ENCODE measurements at regions not wholly inside any gene's neighbourhood (a gene's known extent, or its start where the extent isn't known, plus 50 kb on each side); places are given as distances from the start of the nearest gene placed in this dataset.
"Not testable (repeated sequence)": the region's sequence is repeated elsewhere in the genome, so short reads cannot be mapped to it uniquely, and the experiment has no call there.

DNA sequence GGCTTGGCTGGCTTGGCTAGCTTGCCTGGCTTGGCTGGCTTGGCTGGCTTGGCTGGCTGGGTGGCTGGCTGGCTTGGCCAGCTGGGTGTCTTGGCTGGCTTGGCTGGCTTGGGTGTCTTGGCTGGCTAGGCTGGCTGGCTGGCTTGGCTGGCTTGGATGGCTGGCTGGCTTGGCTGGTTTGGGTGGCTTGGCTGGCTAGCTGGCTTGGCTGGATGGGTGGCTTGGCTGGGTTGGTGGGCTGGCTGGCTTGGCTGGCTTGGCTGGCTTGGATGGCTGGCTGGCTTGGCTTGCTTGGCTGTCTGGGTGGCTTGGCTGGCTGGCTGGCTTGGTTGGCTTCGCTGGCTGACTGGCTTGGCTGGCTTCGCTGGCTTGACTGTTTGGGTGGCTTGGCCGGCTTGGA, 242.3 kb upstream of the POTEB2 start:
- H3K4me3 ChIP-seq (ENCODE audit: low read depth, low read length); H4K12ac ChIP-seq (ENCODE audit: low read depth, low read length); H3K18ac ChIP-seq (ENCODE audit: low read length); H2BK120ac ChIP-seq (ENCODE audit: insufficient read depth, low read length, poor library complexity); H2AFZ ChIP-seq (ENCODE audit: insufficient read depth, low read length, poor library complexity); H3K79me2 ChIP-seq (ENCODE audit: control insufficient read depth, insufficient read depth, low read length, poor library complexity); H3K27me3 ChIP-seq (ENCODE audit: insufficient read depth, low read length); H3K36me3 ChIP-seq (ENCODE audit: control insufficient read depth in 1 of 2, insufficient read depth in 2 of 2, low read length in 2 of 2); H3K9me3 ChIP-seq (ENCODE audit: insufficient read depth, low read depth, low read length); H3K4me2 ChIP-seq (ENCODE audit: low read length); H3K79me1 ChIP-seq (ENCODE audit: low read length); H2BK12ac ChIP-seq (ENCODE audit: low read length); H2AK5ac ChIP-seq (ENCODE audit: low read length); H3K23ac ChIP-seq (ENCODE audit: low read length); H2BK5ac ChIP-seq (ENCODE audit: low read depth, low read length, poor library complexity); H4K8ac ChIP-seq (ENCODE audit: low read depth, low read length); H3K9ac ChIP-seq (ENCODE audit: low read length); H3K4ac ChIP-seq (ENCODE audit: low read depth, low read length); H4K91ac ChIP-seq (ENCODE audit: low read depth, low read length); H3K14ac ChIP-seq (ENCODE audit: low read length); H3K4me1 ChIP-seq (ENCODE audit: control insufficient read depth in 1 of 2, insufficient read depth in 2 of 2, low read length in 2 of 2); DNase-seq; H3K27ac ChIP-seq (ENCODE audit: low read depth, low read length): not testable (repeated sequence)
- no CpG with 5 or more reads among the region's 3 CpGs for WGBS (ENCODE audit: extremely low coverage, insufficient coverage, insufficient read length)

GRCh38 chr15:21107399-21108381, 241.6 kb upstream of the POTEB2 start:
- not testable (repeated sequence) for H3K23ac ChIP-seq (ENCODE audit: low read length); H2BK5ac ChIP-seq (ENCODE audit: low read depth, low read length, poor library complexity); H2AK5ac ChIP-seq (ENCODE audit: low read length); H3K4ac ChIP-seq (ENCODE audit: low read depth, low read length); H2BK12ac ChIP-seq (ENCODE audit: low read length); H3K27ac ChIP-seq (ENCODE audit: low read depth, low read length); H2BK120ac ChIP-seq (ENCODE audit: insufficient read depth, low read length, poor library complexity); H3K4me3 ChIP-seq (ENCODE audit: low read depth, low read length); H4K8ac ChIP-seq (ENCODE audit: low read depth, low read length); H3K4me1 ChIP-seq (ENCODE audit: control insufficient read depth in 1 of 2, insufficient read depth in 2 of 2, low read length in 2 of 2); H3K36me3 ChIP-seq (ENCODE audit: control insufficient read depth in 1 of 2, insufficient read depth in 2 of 2, low read length in 2 of 2); H3K4me2 ChIP-seq (ENCODE audit: low read length); DNase-seq; H3K9ac ChIP-seq (ENCODE audit: low read length); H3K14ac ChIP-seq (ENCODE audit: low read length); H2AFZ ChIP-seq (ENCODE audit: insufficient read depth, low read length, poor library complexity); H4K91ac ChIP-seq (ENCODE audit: low read depth, low read length); H4K12ac ChIP-seq (ENCODE audit: low read depth, low read length); H3K18ac ChIP-seq (ENCODE audit: low read length); H3K9me3 ChIP-seq (ENCODE audit: insufficient read depth, low read depth, low read length); H3K79me2 ChIP-seq (ENCODE audit: control insufficient read depth, insufficient read depth, low read length, poor library complexity); H3K27me3 ChIP-seq (ENCODE audit: insufficient read depth, low read length); H3K79me1 ChIP-seq (ENCODE audit: low read length)
- no CpG with 5 or more reads among the region's 10 CpGs for WGBS (ENCODE audit: extremely low coverage, insufficient coverage, insufficient read length)

DNA sequence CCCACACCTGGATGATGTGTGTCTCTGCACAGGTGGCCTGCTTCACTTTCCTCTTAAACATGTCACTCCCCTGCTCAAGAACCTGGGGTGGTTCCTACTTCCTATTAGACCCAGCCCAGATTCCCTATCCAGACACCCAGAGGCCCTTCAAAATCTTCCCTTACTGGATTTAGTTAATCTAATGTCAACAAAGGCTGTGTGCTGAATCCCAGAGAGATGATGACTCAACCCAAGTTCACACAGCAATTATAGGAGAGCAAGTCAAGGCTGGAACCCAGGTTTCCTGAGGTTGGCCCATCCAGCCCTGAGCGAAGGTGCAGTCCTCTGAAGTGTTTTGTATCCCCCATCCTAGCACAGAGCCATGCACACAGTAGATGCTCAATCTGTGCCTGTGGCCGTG, 230.5 kb upstream of the POTEB2 start:
- H4K12ac ChIP-seq (ENCODE audit: low read depth, low read length); H2BK12ac ChIP-seq (ENCODE audit: low read length); H3K27me3 ChIP-seq (ENCODE audit: insufficient read depth, low read length); H3K9ac ChIP-seq (ENCODE audit: low read length); DNase-seq; H4K8ac ChIP-seq (ENCODE audit: low read depth, low read length); H3K23ac ChIP-seq (ENCODE audit: low read length); H3K9me3 ChIP-seq (ENCODE audit: insufficient read depth, low read depth, low read length); H2BK120ac ChIP-seq (ENCODE audit: insufficient read depth, low read length, poor library complexity); H2AK5ac ChIP-seq (ENCODE audit: low read length); H3K79me1 ChIP-seq (ENCODE audit: low read length); H2AFZ ChIP-seq (ENCODE audit: insufficient read depth, low read length, poor library complexity); H3K27ac ChIP-seq (ENCODE audit: low read depth, low read length); H3K14ac ChIP-seq (ENCODE audit: low read length); H3K79me2 ChIP-seq (ENCODE audit: control insufficient read depth, insufficient read depth, low read length, poor library complexity); H3K4me1 ChIP-seq (ENCODE audit: control insufficient read depth in 1 of 2, insufficient read depth in 2 of 2, low read length in 2 of 2); H3K18ac ChIP-seq (ENCODE audit: low read length); H3K36me3 ChIP-seq (ENCODE audit: control insufficient read depth in 1 of 2, insufficient read depth in 2 of 2, low read length in 2 of 2); H2BK5ac ChIP-seq (ENCODE audit: low read depth, low read length, poor library complexity); H3K4me2 ChIP-seq (ENCODE audit: low read length); H3K4me3 ChIP-seq (ENCODE audit: low read depth, low read length); H4K91ac ChIP-seq (ENCODE audit: low read depth, low read length); H3K4ac ChIP-seq (ENCODE audit: low read depth, low read length): not testable (repeated sequence)
- no CpG with 5 or more reads among the region's 2 CpGs for WGBS (ENCODE audit: extremely low coverage, insufficient coverage, insufficient read length)

DNA sequence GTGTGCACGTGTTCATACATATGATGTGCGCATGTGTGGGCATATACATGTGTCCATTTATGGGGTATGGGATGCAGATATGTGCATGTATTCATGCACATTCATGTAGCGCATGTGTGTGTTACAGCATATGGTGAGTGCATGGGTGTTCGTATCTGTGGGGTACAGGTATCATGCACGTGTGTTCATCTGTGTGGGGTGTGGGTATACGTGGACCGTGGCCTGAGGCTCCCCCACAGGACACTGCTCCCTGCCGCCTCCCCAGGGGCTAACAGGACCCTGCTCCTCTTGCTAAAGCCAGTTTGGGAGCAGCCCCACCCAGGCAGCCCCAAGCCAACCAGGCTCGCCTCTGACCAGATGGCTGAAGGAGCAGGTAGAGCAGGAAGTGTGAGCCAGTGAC, 213.4 kb upstream of the POTEB2 start:
- not testable (repeated sequence) for H3K18ac ChIP-seq (ENCODE audit: low read length); H2AFZ ChIP-seq (ENCODE audit: insufficient read depth, low read length, poor library complexity); H3K79me2 ChIP-seq (ENCODE audit: control insufficient read depth, insufficient read depth, low read length, poor library complexity); H3K4me1 ChIP-seq (ENCODE audit: control insufficient read depth in 1 of 2, insufficient read depth in 2 of 2, low read length in 2 of 2); H3K4me2 ChIP-seq (ENCODE audit: low read length); DNase-seq; H3K36me3 ChIP-seq (ENCODE audit: control insufficient read depth in 1 of 2, insufficient read depth in 2 of 2, low read length in 2 of 2); H4K91ac ChIP-seq (ENCODE audit: low read depth, low read length); H3K4ac ChIP-seq (ENCODE audit: low read depth, low read length); H3K27ac ChIP-seq (ENCODE audit: low read depth, low read length); H3K23ac ChIP-seq (ENCODE audit: low read length); H2BK12ac ChIP-seq (ENCODE audit: low read length); H3K4me3 ChIP-seq (ENCODE audit: low read depth, low read length); H3K14ac ChIP-seq (ENCODE audit: low read length); H2BK5ac ChIP-seq (ENCODE audit: low read depth, low read length, poor library complexity); H4K12ac ChIP-seq (ENCODE audit: low read depth, low read length); H3K9me3 ChIP-seq (ENCODE audit: insufficient read depth, low read depth, low read length); H2BK120ac ChIP-seq (ENCODE audit: insufficient read depth, low read length, poor library complexity); H2AK5ac ChIP-seq (ENCODE audit: low read length); H3K9ac ChIP-seq (ENCODE audit: low read length); H3K79me1 ChIP-seq (ENCODE audit: low read length); H3K27me3 ChIP-seq (ENCODE audit: insufficient read depth, low read length); H4K8ac ChIP-seq (ENCODE audit: low read depth, low read length)
- WGBS (ENCODE audit: extremely low coverage, insufficient coverage, insufficient read length), result no CpG with 5 or more reads among the region's 9 CpGs
